ENCODE measurements at regions not wholly inside any gene's neighbourhood (a gene's known extent, or its start where the extent isn't known, plus 50 kb on each side); places are given as distances from the start of the nearest gene placed in this dataset.
"Not testable (repeated sequence)": the region's sequence is repeated elsewhere in the genome, so short reads cannot be mapped to it uniquely, and the experiment has no call there.

DNA sequence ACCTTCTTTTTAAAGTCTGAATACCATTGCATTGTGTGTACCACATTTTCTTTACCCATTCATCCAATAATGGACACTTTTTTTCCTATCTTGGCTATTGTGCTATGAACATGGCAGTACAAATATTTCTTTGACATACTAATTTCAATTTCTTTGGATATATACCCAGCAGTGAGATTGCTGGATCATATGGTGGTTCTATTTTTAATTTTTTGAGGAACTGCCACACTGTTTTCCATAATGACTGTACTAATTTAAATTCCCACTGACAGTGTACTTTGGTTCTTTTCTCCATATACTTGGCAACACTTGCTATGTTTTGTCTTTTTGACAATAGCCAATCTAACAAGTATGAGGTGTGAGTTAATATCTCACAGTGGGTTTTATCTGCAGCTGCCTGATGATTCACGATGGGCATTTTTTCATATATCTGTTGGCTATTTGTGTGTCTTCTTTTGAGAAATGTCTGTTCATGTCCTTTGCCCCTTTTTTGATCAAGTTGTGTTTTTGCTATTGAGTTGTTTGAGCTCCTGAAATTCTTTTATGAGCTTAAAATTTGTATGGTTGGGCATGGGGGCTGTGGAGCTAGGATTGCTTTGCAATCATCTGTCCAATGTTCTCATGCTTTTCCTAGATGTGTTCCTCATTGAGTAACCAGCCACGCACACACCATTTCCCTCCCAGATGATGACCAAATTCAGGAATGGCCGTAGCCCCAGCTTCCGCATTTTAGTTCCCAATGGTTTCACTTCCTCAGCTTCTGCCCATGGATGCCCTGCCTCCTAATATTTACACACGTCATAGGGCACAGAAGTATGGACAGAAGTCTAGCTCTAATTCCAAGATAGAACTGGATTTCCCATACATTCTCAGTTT lies 380.0 kb upstream of the SGCG start:
- DNase-seq = no peak

DNA sequence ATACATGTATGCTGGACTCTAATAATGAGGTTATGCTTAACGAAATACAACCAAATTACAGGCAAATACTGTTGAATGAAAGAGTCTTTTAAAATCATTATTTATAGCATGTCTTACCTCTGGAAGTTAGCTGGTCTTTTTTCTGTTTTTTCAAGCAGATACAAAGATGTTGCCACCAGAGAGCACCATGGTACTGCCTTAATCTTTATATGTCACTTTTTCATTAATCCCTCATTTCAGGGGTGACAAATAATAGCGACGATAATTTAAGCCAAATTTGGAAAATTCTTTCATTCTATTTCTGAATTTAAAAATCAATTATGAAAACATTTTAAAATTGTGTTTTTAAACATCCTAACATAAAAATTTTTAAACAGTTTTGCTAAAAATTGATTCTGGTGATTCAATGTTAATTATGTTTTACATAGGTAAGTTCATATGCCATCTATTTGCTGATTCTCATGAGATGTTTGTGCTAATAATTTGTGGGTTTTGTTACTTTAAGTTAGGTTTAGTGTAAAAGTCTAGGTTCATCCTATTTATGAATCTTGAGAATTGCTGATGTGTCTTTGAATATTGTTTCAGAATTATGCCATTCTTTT lies 379.3 kb upstream of the SGCG start:
- no peak for DNase-seq

DNA sequence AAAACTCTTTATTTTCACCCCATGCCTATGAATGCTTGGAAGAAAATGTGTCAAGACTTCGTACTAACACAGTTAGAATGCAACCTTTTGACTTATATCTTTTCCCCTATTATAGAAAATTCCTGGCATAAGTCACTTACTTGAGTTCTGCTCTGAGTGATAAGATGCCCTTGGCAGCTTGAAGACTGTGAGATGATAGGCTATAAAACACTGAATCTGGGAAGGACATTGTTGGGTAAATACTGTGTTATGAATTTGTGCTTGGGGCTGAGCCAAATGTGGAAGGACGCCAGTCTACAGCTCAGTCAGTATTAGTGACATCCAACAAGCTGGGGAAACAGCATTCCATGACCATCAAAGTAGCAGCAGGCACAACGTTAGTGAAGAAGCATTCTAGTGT lies 368.0 kb upstream of the SGCG start:
- DNase-seq = no peak

DNA sequence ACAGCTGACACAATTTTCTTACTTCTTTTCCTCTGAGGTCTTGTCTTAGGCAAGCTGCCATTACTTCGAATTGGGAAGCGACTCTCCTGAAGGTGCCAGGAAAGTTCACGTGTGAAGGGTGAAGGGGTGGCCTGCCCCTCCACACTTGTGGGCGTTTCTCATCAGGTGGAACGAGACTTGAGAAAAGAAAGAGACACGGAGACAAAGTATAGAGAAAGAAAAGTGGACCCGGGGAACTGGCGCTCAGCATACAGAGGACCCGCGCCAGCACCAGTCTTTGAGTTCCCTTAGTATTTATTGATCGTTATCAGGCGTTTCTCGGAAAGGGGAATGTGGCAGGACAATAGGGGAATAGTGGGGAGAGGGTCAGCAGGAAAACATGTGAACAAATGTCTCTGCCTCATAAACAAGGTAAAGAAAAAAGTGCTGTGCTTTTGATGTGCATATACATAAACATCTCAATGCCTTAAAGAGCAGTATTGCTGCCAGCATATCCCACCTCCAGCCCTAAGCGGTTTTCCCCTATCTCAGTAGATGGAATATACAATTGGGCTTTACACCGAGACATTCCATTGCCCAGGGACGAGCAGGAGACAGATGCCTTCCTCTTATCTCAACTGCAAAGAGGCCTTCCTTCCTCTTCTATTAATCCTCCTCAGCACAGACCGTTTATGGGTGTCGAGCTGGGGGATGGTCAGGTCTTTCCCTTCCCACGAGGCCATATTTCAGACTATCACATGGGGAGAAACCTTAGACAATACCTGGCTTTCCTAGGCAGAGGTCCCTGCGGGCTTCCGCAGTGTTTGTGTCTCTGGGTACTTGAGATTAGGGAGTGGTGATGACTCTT lies 367.0 kb upstream of the SGCG start:
- not testable (repeated sequence) for DNase-seq

DNA sequence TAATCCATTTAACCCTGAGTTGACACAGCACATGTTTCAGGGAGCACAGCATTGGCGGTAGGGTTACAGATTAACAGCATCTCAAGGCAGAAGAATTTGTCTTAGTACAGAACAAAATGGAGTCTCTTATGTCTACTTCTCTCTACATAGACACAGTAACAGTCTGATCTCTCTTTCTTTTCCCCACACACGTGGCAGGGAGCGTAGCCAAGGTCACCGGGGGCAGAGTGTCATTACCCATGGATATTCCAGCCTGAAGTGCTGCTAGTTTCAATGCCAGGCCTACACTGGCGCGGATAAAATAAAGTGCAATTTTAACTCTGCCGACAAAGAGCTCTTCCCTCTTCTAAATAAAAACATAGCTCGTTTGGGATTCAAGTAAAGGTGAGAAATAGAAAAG lies 366.3 kb upstream of the SGCG start:
- DNase-seq = not testable (repeated sequence)

DNA sequence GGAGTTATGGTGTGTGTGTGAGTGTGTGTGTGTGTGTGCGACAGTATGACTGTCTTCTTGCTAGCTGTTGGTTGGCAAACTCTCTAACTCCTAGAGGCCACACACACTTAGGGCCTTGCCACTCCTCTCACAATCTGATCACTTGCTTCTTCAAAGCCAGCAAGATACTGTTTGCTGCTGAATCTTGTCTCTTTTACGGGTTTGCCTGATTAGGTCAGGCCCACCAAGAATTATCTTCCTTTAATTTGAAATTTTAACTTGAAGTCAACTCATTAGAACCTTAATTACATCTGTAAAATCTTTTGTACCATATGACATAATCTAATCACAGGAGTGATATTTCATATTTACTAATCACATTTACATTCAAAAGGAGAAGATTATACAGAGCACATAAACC lies 359.2 kb upstream of the SGCG start:
- no peak for DNase-seq

DNA sequence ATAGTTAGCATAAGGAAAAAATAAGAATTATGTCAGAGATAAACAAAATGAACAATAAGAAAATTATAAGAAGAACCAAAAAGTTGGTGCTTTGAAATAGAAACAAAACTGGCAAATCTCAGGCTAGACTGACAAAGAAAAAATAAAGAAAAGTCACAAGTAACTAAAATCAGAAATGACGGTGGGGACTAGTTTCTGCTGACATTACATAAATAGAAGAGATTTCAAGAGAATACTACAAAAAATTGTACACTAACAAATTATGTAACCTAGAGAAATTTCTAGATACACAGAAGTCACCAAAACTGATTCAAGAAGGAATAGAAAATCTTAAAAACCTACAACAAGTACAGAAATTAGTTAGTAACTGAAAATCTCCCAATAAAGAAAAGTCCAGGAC lies 355.6 kb upstream of the SGCG start:
- no peak for DNase-seq

DNA sequence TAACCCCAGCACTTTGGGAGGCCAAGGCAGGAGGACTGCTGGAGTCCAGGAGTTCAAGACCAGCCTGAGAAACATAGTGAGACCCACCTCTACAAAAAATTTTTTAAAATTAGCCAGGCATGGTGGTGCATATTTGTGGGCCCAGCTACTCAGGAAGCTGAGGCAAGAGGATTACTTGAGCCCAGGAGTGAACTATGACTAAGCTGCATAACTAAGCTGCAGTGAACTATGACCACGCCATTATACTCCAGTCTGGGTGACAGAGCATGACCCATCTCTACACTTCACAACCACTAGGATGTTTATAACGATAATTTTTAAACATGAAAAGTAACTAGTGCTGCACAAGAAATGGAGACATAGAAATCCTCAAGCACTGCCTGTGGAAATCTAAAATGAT lies 352.7 kb upstream of the SGCG start:
- no peak for DNase-seq

DNA sequence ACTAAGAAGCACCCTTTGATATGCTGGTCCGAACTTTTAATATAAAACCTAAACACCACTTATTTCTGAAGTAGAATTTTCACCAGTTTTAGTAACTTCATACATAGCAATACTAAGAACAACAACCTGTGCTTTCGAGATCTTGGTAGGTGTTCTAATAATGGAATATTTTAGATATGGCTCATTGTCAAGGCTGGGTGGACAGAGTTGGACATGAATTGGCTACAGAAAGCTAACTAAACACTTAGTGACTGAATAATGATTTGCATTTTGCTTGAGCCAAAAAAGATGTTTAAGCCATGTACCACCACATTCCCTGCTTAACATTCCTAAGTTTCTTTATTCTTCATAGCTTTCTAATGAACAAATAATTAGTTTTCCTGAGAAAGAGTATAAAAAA lies 344.3 kb upstream of the SGCG start:
- no peak for DNase-seq

DNA sequence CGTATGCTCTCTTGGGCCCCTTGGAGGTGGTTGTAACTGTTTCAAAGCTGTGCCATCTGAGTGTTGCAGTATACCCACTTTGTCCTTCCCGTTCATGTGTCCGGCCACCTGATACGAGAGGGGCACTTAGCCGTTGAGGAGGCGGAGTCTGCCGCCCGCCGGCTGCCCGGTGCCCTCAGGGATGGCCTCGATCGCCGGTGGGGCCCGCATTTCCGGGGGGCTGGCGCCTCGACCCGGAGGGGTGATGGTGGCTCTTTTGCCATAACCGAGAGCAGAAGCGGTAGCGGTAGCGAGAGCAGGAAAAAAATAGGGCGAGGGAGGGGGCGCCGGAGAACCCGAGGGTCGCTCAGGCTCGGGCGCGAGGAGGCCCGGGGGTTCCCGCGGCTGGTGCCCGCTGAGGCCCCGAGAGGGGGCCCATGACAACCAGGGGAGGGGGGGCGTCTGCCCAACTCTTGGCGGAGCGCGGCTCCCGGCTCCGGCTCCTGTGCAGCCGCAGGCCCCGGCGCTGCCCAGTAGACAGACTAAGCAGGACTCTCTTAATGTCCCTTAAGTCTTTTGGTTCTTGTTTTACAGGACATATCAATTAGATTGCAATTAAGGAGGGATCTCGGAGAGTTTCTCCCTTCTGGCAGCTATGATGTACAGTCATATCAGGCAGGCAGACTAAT lies 342.7 kb upstream of the SGCG start:
- DNase-seq = no peak

DNA sequence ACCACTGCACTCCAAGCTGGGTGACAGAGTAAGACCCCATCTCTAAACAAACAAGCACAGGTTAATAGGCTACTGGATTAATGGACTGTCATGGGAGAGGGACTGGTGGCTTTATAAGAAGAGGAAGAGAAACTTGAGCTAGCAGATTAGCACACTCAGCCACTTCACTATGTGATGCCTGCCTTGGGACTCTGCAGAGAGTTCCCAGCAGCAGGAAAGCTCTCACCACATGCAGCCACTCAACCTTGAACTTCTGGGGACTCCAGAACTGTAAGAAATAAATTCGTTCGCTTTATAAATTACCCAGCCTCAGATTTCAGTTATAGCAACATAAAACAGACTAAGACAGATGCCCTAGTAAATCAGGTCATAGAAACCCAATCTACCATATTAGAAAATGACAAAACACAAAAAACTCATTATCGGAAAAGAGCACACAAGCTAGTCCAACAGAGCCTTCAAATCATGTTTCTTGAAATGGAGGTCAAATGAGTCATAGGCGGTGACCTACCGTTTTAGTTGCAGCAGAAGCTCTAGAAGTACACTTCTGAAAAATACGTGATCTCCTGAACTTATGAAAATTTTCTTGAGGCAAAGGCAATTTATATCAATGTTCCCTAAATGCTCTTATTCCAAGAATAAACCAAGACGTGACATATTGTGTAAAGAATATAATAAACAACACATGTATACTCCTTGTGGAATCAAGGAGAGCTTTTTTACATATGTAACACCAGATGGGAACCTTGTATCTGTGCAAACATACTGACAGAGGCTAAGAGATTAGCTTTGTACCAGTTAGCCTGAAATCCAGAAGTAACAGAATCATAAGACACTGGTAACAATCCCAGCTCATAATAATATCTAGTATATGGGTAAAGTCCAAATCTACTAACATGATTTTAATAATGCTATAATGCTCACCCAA lies 340.9 kb upstream of the SGCG start:
- no peak for DNase-seq

DNA sequence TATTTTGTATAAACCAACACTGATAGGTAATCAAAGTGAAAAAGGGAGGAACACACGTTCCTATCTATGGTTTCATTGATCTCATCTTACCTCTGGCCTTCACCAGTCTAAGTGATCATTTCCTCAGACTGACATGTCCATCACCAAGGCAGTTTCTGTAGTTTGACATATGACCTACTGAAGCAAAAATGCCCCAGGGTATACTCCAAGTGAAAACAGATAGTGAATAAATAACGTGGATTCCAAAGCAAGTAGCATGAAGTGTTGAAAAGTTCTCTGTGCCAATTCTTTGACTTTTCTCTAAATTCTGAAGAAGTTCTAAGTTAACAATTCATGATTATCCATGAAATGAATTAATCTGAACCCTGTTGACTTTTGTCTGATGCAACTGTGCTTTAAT lies 334.2 kb upstream of the SGCG start:
- DNase-seq = no peak

DNA sequence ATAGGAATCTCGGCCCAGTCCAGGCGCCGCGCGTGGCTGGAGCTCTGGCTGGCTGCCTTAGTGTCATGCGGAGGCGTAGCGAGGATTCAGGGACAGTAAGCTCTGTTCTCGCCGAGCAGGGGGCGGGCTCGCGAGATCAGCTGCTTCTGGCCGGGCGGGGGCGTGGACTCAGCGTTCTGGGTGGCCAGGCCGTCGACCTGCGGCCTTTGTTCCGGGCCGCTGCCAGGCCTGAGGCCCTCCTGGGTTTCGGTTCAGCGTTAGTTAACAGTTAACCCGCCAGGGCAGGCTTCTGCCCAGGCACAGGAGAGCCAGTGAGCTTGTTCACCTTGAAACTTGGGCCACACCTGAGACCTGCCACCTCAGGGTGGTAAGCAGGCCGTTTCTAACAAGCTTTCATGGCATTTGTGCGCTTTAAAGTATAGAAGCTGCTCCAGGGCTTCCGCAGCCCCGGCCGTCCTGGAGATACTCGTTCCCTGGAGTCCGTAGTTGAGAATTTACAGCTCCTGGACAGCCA lies 332.2 kb upstream of the SGCG start:
- DNase-seq = no peak

DNA sequence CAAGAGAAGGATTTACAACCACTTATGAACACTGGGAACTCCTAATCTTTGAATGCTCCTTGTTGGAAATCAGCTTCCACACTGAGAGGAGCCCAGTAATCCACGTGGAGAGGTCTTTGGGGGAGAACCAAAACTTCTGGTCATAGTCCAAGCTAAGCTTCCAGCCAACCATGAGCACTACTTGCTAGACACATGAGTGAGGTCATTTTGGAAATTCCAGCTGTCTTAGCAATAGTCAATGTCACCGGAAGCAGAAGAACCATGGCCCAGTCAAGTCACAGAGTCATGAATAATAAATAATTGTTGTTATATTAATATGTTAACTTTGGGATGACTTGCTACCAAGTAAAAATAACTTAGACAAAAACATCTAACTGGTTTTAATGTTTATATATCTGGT lies 324.9 kb upstream of the SGCG start:
- no peak for DNase-seq

DNA sequence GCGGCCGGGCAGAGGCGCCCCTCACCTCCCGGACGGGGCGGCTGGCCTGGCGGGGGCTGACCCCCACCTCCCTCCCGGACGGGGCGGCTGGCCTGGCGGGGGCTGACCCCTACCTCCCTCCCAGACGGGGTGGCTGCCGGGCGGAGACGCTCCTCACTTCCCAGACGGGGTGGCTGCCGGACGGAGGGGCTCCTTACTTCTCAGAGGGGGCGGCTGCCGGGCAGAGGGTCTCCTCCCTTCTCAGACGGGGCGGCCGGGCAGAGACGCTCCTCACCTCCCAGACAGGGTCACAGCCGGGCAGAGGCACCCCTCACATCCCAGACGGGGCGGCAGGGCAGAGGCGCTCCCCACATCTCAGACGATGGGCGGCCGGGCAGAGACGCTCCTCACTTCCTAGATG lies 321.8 kb upstream of the SGCG start:
- DNase-seq = not testable (repeated sequence)

DNA sequence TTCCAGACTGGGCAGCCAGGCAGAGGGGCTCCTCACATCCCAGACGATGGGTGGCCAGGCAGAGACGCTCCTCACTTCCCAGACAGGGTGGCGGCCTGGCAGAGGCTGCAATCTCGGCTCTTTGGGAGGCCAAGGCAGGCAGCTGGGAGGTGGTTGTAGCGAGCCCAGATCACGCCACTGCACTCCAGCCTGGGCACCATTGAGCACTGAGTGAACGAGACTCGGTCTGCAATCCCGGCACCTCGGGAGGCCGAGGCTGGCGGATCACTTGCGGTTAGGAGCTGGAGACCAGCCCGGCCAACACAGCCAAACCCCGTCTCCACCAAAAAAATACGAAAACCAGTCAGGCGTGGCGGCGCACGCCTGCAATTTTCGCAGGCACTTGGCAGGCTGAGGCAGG lies 321.4 kb upstream of the SGCG start:
- DNase-seq = not testable (repeated sequence)

DNA sequence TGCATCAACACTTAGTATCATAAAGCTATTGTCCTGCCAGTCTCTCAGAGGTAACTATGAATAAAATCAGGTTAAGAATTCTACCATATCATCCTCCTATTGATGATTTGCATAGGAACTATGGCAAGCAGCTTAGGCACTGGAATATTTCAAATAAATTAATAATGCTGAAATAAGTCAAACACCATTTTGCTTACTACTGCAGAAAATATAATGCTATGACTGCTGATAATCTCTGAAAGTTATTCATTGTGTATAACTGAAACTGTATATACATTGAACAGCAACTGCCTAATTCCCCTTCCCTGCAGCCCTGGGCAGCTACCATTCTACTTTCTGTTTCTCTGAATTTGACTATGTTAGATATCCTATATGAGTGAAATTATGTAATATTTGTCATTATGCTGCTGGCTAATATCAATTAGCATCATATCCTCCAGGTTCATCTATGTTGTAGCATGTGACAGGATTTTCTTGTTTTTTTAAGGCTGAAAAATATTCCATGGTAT lies 318.8 kb upstream of the SGCG start:
- no peak for DNase-seq

DNA sequence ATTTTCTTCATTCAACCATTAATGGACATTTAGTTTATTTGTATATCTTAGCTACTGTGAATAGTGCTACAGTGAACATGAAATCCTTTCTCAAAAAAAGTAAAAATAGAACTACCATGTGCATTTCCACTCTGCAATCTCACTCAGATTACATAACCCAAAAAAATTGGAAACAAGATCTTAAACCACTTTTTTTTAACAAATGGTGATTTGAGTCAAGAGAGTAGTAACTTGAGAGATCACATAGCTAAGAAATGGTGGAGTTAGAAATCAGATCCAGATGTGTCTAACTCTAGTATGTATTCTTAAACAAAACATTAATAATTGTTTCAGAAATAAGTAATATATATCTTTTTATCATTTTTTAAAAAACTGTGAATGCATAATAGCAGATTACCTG lies 318.3 kb upstream of the SGCG start:
- DNase-seq = no peak

DNA sequence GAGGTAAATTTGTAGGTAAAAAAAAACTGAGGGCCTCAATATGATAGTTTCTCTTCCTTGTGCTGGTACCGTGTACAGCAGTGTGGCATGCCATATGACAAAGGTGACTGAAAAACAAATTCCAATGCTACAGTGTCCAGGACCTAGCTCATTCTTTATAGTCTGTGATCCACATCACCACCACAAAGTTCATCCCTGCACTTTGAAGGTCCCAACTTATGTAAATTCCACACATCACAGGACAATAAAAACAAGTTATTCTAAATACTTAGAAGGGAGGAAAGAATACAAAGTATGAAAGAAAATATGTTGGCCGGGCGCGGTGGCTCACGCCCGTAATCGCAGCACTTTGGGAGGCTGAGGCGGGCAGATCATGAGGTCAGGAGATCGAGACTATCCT lies 314.6 kb upstream of the SGCG start:
- DNase-seq = no peak

DNA sequence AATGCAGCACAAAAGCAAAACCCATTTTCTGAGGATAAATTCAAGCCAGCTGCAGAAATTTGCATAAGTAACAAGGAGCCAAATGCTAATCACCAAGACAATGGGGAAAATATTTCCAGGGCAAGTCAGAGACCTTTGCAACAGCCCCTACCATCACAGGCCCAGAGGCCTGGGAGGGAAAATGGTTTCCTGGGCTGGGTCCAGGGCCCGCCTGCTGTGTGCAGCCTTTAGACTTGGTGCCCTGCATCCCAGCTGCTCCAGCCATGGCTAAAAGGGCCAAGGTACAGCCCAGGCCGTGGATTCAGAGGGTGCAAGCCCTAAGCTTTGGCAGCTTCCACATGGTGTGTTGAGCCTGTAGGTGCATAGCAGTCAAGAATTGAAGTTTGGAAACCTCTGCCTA lies 309.5 kb upstream of the SGCG start:
- DNase-seq = no peak

DNA sequence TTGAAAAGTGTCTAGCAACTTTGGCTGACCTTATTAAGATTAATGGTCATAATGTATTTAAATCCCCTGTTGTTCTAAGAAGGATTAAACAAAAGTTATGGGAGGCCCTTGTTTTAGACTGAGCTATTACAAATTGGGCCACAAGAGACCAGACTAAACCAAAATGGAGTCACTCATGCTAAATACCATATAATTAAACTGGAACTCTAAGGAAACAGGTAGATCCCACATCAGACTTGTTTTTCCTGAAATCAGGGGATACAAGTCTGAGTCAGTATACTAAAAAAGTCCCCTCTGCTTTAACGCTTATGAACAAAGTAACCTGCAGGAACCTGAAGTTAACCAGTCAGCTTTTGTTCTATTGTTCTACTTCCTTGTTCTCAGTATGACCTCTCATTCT lies 305.9 kb upstream of the SGCG start:
- DNase-seq = no peak

DNA sequence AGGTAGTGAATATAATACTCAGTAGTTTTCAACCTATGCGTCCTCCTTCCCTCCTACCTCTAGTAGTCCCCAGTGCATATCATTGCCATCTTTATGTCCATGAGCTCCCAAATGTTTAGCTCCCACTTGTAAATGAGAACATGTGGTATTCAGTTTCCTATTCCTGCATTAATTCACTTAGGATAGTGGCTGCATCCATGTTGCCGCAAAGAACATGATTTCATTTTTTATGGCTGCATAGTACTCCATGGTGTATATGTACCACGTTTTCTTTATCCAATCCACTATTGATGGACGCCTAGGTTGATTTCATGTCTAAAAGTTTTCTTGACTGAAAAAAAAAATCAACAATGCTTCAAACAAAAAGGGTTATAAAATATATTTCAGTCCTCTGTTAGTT lies 303.4 kb upstream of the SGCG start:
- no peak for DNase-seq
